Fibroblast of pulmonary artery (primary cell): ENCODE measurements at regions not wholly inside any gene's neighbourhood (a gene's known extent, or its start where the extent isn't known, plus 50 kb on each side); places are given as distances from the start of the nearest gene placed in this dataset.
"Not testable (repeated sequence)": the region's sequence is repeated elsewhere in the genome, so short reads cannot be mapped to it uniquely, and the experiment has no call there.

ENCODE experiments used
- DNase-seq: peaks from one replicate; pipeline ENCODE4 v3.0.0-alpha.2; 2010; ENCODE audit warnings: low read depth
- H3K4me3 ChIP-seq: replicated peaks from 2 replicates; pipeline ENCODE4 v1.5.1; 2011; ENCODE audit warnings: low read depth, mild to moderate bottlenecking, control low read depth, low read length, moderate library complexity
- TF ChIP-seq, protein P1 (sequence below): IDR thresholded peaks from 2 replicates; pipeline ENCODE4 v1.5.1; 2011; ENCODE audit warnings: mild to moderate bottlenecking, control low read depth, low read length, inconsistent platforms; ENCODE audit errors: missing control alignments

DNA sequence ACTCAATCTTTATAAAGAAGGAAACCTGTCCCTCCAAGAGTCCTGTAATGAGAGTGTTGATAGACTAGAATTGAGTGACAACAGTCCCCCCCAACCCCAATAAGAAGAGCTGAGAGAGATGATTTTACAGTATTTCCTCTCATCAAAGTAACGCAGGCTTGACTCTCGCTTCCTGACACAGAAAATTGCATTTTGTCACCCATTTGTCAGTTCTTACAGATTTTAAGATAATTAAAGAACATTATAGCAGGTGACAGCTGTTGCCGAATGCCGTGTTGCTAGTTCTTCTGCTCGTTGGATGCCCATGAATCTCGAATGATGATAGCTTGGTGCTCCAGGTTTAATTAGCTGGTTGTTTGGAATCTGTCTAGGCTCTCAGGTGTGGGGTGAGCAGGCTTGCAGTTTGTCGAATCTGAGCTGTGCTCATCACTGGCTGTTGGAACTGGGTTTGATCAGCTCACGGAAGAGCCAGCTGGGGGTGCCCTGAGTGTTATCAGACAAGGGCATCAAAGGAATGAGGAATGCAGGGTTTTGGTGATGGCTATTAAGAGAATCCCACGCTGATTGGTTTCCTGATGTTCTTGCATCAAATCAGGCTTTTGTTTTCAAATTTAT is 84.8 kb upstream of the CPHXL start:
- TF ChIP-seq, protein P1, sequence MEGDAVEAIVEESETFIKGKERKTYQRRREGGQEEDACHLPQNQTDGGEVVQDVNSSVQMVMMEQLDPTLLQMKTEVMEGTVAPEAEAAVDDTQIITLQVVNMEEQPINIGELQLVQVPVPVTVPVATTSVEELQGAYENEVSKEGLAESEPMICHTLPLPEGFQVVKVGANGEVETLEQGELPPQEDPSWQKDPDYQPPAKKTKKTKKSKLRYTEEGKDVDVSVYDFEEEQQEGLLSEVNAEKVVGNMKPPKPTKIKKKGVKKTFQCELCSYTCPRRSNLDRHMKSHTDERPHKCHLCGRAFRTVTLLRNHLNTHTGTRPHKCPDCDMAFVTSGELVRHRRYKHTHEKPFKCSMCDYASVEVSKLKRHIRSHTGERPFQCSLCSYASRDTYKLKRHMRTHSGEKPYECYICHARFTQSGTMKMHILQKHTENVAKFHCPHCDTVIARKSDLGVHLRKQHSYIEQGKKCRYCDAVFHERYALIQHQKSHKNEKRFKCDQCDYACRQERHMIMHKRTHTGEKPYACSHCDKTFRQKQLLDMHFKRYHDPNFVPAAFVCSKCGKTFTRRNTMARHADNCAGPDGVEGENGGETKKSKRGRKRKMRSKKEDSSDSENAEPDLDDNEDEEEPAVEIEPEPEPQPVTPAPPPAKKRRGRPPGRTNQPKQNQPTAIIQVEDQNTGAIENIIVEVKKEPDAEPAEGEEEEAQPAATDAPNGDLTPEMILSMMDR: no peak
- no peak for DNase-seq
- no peak overlapping the region for H3K4me3 ChIP-seq

DNA sequence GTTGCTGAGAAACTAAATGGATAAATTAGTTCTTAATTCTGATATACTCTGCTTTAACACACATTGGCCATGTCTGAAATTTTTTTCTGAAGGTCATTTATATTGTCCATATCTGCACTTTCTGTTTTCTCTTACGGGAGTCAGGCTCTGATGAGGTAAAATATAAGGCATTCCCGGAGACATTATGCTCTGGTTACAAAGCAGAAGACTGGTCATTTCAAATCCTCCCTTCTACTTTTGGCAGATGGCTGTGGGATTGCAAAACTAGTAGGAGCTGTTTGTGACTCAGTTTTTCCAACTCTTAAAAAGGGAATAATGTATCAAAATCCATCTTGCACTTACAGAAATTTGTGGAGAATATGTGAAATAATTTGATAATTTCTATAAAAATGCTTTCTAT is 92.2 kb upstream of the CPHXL start:
- TF ChIP-seq, protein P1: no peak
- DNase-seq: peak; percentile 7
- H3K4me3 ChIP-seq: no peak overlapping the region

DNA sequence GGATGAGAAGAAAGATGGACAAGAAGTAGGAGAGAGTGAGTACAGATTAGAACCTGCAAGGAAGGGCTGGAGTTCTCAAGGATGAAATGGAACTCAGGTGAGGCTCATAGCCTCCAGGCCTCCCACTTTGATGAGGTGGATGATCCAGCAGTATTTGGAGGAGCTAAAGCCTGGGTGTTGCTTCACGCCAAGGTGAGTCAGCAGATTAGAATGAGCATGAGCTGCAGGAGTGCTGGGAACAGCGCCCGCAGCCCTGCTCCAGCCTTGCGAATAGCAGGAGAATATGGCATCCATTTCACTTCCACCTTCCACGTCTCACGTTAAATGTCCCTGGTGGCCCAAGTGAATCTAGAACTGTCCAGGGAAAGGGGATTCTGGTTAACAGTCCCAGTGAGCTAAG is 94.4 kb upstream of the CPHXL start:
- DNase-seq: no peak
- TF ChIP-seq, protein P1: no peak
- H3K4me3 ChIP-seq: no peak overlapping the region

DNA sequence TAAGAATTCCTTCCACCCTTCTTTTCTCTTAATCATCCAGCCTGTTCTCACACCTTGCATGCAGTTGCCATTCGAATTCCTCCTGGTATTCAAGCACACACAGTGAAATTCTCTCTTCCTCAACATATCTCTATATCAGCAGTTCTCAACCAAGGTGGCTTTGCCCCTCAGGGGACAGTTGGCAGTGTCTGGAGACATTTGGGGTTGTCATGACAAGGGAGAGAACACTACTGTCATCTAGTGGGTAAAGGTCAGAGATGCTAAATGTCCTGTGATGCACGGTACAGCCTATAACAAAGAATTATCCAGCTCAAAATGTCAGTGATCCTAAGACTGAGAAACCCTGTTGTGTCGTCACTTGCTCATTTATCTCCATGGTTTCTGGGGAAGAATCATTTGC is 94.8 kb upstream of the CPHXL start:
- no peak for DNase-seq
- TF ChIP-seq, protein P1: no peak
- no peak overlapping the region for H3K4me3 ChIP-seq

DNA sequence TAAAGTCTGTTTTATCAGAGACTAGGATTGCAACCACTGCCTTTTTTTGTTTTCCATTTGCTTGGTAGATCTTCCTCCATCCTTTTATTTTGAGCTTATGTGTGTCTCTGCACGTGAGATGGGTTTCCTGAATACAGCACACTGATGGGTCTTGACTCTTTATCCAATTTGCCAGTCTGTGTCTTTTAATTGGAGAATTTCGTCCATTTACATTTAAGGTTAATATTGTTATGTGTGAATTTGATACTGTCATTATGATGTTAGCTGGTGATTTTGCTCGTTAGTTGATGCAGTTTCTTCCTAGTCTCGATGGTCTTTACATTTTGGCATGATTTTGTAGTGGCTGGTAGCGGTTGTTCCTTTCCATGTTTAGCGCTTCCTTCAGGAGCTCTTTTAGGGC is 99.5 kb upstream of the CPHXL start:
- not testable (repeated sequence) for DNase-seq, H3K4me3 ChIP-seq

DNA sequence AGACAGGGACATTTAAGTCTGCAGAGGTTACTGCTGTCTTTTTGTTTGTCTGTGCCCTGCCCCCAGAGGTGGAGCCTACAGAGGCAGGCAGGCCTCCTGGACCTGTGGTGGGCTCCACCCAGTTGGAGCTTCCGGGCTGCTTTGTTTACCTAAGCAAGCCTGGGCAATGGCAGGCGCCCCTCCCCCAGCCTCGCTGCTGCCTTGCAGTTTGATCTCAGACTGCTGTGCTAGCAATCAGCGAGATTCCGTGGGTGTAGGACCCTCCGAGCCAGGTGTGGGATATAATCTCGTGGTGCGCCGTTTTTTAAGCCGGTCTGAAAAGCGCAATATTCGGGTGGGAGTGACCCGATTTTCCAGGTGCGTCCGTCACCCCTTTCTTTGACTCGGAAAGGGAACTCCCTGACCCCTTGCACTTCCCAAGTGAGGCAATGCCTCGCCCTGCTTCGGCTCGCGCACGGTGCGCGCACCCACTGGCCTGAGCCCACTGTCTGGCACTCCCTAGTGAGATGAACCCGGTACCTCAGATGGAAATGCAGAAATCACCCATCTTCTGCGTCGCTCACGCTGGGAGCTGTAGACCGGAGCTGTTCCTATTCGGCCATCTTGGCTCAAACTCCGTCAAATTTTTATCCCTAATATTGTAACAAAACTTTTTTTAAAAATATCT is 101.2 kb upstream of the CPHXL start:
- not testable (repeated sequence) for H3K4me3 ChIP-seq, DNase-seq

DNA sequence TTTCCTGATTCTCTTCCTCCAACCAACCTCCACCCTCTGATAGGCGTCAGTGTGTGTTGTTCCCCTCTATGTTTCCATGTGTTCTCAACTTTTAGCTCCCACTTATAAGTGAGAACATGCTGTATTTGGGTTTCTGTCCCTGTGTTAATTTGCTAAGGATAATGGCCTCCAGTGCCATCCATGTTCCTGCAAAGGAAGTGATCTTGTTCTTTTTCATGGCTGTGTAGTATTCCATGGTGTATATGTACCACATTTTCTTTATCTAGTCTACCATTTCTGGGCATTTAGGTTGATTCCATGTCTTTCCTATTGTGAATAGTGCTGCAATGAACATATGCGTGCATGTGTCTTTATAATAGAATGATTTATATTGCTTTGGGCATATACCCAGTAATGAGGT is 107.1 kb upstream of the CPHXL start:
- H3K4me3 ChIP-seq, DNase-seq: not testable (repeated sequence)

DNA sequence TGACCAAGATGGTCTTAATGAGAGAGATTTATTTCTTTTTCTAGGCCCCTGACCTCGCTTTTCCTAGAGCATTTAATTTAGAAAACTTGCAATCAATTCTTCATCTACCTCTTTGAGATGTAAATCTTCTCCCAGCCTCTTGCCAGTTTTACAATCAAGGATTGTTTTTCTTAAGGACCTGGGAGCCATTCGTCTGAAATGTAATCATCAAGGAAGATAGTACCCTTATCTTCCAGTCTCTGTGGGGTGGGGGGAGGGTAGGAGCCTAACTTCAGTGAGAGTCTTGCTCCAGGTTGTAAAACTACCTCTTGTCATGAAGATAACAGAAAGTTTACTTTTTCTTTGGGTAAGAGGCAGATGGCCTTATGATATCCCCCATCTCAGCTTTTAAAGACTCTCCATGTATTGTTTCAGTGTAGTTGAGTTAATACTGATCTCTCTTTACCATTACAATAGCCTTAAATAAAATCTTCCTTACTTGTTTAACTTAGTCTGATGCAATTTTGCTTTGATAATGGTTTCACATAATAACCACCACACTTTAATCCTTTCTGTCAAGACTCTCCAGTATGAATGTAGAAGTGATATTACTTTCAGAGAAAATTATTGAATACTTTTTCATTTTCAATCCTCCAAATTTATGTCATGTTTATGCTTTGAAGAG is 110.2 kb upstream of the CPHXL start:
- no peak overlapping the region for H3K4me3 ChIP-seq
- TF ChIP-seq, protein P1: no peak
- no peak for DNase-seq
